Loucy (cell line): ENCODE measurements at regions not wholly inside any gene's neighbourhood (a gene's known extent, or its start where the extent isn't known, plus 50 kb on each side); places are given as distances from the start of the nearest gene placed in this dataset.

Experiments
- CTCF ChIP-seq: fragments of 200-600 bp; sonication (generic); conservative IDR thresholded peaks from 2 replicates; pipeline ENCODE4 v1.5.1; 2014; ENCODE audit warnings: mild to moderate bottlenecking, antibody characterized with exemption, low read length
- EZH2phosphoT487 ChIP-seq: fragments of 200-600 bp; IDR thresholded peaks from 2 replicates; pipeline ENCODE4 v1.6.1; 2018; ENCODE audit warnings: antibody characterized with exemption, mild to moderate bottlenecking, moderate library complexity, borderline replicate concordance

- TF ChIP-seq CTCF (no peak), EZH2phosphoT487 (no peak)
Measured at GRCh38 chr15:38941399-38941953, 376.9 kb upstream of the RASGRP1 start.
